Testis (tissue), 2 donors: ENCODE measurements at regions not wholly inside any gene's neighbourhood (a gene's known extent, or its start where the extent isn't known, plus 50 kb on each side); places are given as distances from the start of the nearest gene placed in this dataset.

Experiments
- CTCF ChIP-seq, 3 experiments: fragments of 450-650 bp in 2 of 3; fragments of 200-600 bp in 1 of 3; sonication (generic) in 1 of 3; IDR thresholded peaks; one replicate each; pipeline ENCODE4 v1.5.1; 2016 to 2019; ENCODE audit warnings: antibody characterized with exemption in 3 of 3, mild to moderate bottlenecking in 2 of 3, moderate library complexity in 1 of 3
- POLR2A ChIP-seq: fragments of 450-650 bp; IDR thresholded peaks from one replicate; pipeline ENCODE4 v1.6.1; 2017; ENCODE audit warnings: antibody characterized with exemption, mild to moderate bottlenecking, moderate library complexity

DNA sequence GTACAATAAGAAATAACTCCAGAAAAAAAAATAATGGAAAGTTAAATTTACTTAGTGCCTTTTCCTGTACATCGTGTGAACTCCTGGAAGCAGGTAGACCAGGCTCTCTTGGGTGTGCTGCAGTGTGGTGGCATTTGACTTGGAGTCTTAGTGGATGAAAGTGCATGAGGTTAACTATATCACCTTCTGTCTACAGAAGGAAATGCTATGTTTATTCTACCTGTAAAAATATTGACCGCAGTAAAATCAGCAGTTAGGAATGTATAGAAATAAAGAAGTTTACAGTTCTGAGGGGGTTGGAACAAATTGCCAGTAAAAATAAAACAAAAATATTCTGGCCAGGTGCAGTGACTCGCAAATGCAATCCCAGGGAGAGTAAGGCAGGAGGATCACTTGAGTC, 722.1 kb downstream of the LIG4 start:
- TF ChIP-seq CTCF (IDR thresholded peaks at IDR 0.05) (no peak), POLR2A (no peak)
